Ishikawa (cell line): ENCODE measurements at regions not wholly inside any gene's neighbourhood (a gene's known extent, or its start where the extent isn't known, plus 50 kb on each side); places are given as distances from the start of the nearest gene placed in this dataset.

Experiments used
- CEBPB ChIP-seq: IDR thresholded peaks from 2 replicates; pipeline ENCODE4 v1.6.1; 2012
- CREB1 ChIP-seq: IDR thresholded peaks from 2 replicates; pipeline ENCODE4 v1.6.1; 2012; ENCODE audit warnings: low read depth
- EGR1 ChIP-seq: IDR thresholded peaks from 2 replicates; pipeline ENCODE4 v1.6.1; 2012
- EP300 ChIP-seq: IDR thresholded peaks from 2 replicates; pipeline ENCODE4 v1.6.1; 2012; ENCODE audit warnings: borderline replicate concordance
- FOXM1 ChIP-seq: IDR thresholded peaks from 2 replicates; pipeline ENCODE4 v1.6.1; 2012; ENCODE audit warnings: low read depth, borderline replicate concordance
- MAX ChIP-seq: IDR thresholded peaks from 2 replicates; pipeline ENCODE4 v1.6.1; 2012
- NFIC ChIP-seq: IDR thresholded peaks from 2 replicates; pipeline ENCODE4 v1.6.1; 2012
- RAD21 ChIP-seq: IDR thresholded peaks from 2 replicates; pipeline ENCODE4 v1.6.1; 2012; ENCODE audit warnings: low read depth
- REST ChIP-seq: IDR thresholded peaks from 2 replicates; pipeline ENCODE4 v1.6.1; 2012; ENCODE audit warnings: low read depth, mild to moderate bottlenecking
- TAF1 ChIP-seq: IDR thresholded peaks from 2 replicates; pipeline ENCODE4 v1.6.1; 2012; ENCODE audit warnings: low read depth, mild to moderate bottlenecking
- TCF12 ChIP-seq: IDR thresholded peaks from 2 replicates; pipeline ENCODE4 v1.6.1; 2012; ENCODE audit warnings: low read depth
- TEAD4 ChIP-seq: IDR thresholded peaks from 2 replicates; pipeline ENCODE4 v1.6.1; 2012
- USF1 ChIP-seq: IDR thresholded peaks from 2 replicates; pipeline ENCODE4 v1.6.1; 2012
- YY1 ChIP-seq: IDR thresholded peaks from 2 replicates; pipeline ENCODE4 v1.6.1; 2012; ENCODE audit warnings: low read depth
- ZBTB7A ChIP-seq: IDR thresholded peaks from 2 replicates; pipeline ENCODE4 v1.6.1; 2012; ENCODE audit warnings: low read depth

- no peak for TF ChIP-seq CEBPB
- TF ChIP-seq YY1 = no peak
- TF ChIP-seq CREB1 = no peak
- no peak for TF ChIP-seq REST
- no peak for TF ChIP-seq FOXM1
- no peak for TF ChIP-seq USF1
- TF ChIP-seq RAD21 = no peak
- no peak for TF ChIP-seq ZBTB7A
- TF ChIP-seq EGR1 = no peak
- TF ChIP-seq NFIC = no peak
- TF ChIP-seq TEAD4 = no peak
- no peak for TF ChIP-seq TAF1
- no peak for TF ChIP-seq EP300
- TF ChIP-seq TCF12 = no peak
- no peak for TF ChIP-seq MAX
Measured at GRCh38 chr4:63361066-63361465, 1048.2 kb downstream of the TECRL start.

GRCh38 chr4:63349674-63350025 is 1059.6 kb downstream of the TECRL start:
- TF ChIP-seq USF1 (no peak), EGR1 (no peak), TEAD4 (no peak), FOXM1 (no peak), EP300 (no peak), RAD21 (no peak), MAX (no peak), YY1 (no peak), REST (no peak), CREB1 (no peak), TCF12 (no peak), NFIC (no peak), TAF1 (no peak), CEBPB (no peak), ZBTB7A (no peak)

- TF ChIP-seq USF1 = no peak
- no peak for TF ChIP-seq EP300
- no peak for TF ChIP-seq YY1
- no peak for TF ChIP-seq FOXM1
- no peak for TF ChIP-seq CREB1
- TF ChIP-seq RAD21 = no peak
Measured at GRCh38 chr4:63348735-63349673, 1060.2 kb downstream of the TECRL start.

- TF ChIP-seq CEBPB (no peak), YY1 (no peak), RAD21 (no peak)
Measured at GRCh38 chr4:63325140-63325539, 1084.1 kb downstream of the TECRL start.

- TF ChIP-seq NFIC (no peak), RAD21 (no peak), TCF12 (no peak), REST (no peak), TAF1 (no peak), CEBPB (no peak), TEAD4 (no peak), YY1 (no peak), MAX (no peak), EGR1 (no peak), CREB1 (no peak), EP300 (no peak)
Measured at GRCh38 chr4:63316633-63317032, 1092.6 kb downstream of the TECRL start.
